Smooth muscle cell (in vitro differentiated cells): ENCODE measurements at regions not wholly inside any gene's neighbourhood (a gene's known extent, or its start where the extent isn't known, plus 50 kb on each side); places are given as distances from the start of the nearest gene placed in this dataset.
A peak's percentile ranks its signal among the peaks of the same experiment; 100 is the strongest.

ENCODE experiments used
- DNase-seq: peaks from one replicate; lab custom pipeline; 2025; ENCODE audit not compliant: unreplicated experiment; lab: John Stamatoyannopoulos, UW
- H2AFZ ChIP-seq: fragments of 200-600 bp; sonication (generic); 2 replicates; pipeline ENCODE4 v1.6.0; 2016; ENCODE audit warnings: antibody characterized with exemption, low read depth, mild to moderate bottlenecking
- H3F3A ChIP-seq: fragments of 200-600 bp; sonication (generic); 2 replicates; pipeline ENCODE4 v1.6.0; 2017; ENCODE audit warnings: antibody characterized with exemption, low read depth
- H3K27ac ChIP-seq: fragments of 200-600 bp; sonication (generic); 2 replicates; pipeline ENCODE4 v1.5.1; 2016; ENCODE audit warnings: low read depth, mild to moderate bottlenecking
- H3K27me3 ChIP-seq: fragments of 200-600 bp; sonication (generic); 2 replicates; pipeline ENCODE4 v1.6.1; 2016; ENCODE audit warnings: low read depth, mild to moderate bottlenecking
- H3K36me3 ChIP-seq: fragments of 200-600 bp; sonication (generic); 2 replicates; pipeline ENCODE4 v1.5.1; 2016; ENCODE audit warnings: low read depth
- H3K4me1 ChIP-seq: fragments of 200-600 bp; sonication (generic); 2 replicates; pipeline ENCODE4 v1.5.1; 2016; ENCODE audit warnings: low read depth
- H3K4me2 ChIP-seq: fragments of 200-600 bp; sonication (generic); 2 replicates; pipeline ENCODE4 v1.6.0; 2016; ENCODE audit warnings: mild to moderate bottlenecking
- H3K4me3 ChIP-seq: fragments of 200-600 bp; sonication (generic); 2 replicates; pipeline ENCODE4 v1.5.1; 2016; ENCODE audit warnings: mild to moderate bottlenecking
- H3K79me2 ChIP-seq: fragments of 200-600 bp; sonication (generic); 2 replicates; pipeline ENCODE4 v1.6.0; 2016; ENCODE audit warnings: low read depth, mild to moderate bottlenecking
- H3K9ac ChIP-seq: fragments of 200-600 bp; sonication (generic); 2 replicates; pipeline ENCODE4 v1.6.0; 2016; ENCODE audit warnings: low read depth
- H3K9me3 ChIP-seq: fragments of 200-600 bp; sonication (generic); replicated peaks from 2 replicates; pipeline ENCODE4 v1.5.1; 2016; ENCODE audit warnings: low read depth
- H4K20me1 ChIP-seq: fragments of 200-600 bp; sonication (generic); 2 replicates; pipeline ENCODE4 v1.6.0; 2016; ENCODE audit warnings: low read depth
- WGBS: methylation state at CpG from one replicate; pipeline ENCODE4 v1.1.7; 2016; ENCODE audit warnings: low lambda C conversion rate; 5-methylcytosine and 5-hydroxymethylcytosine counted together
- TF ChIP-seq, protein P1 (sequence below): fragments of 200-600 bp; sonication (generic); IDR thresholded peaks from 2 replicates; pipeline ENCODE4 v1.5.1; 2017; ENCODE audit warnings: borderline replicate concordance, mild to moderate bottlenecking, antibody characterized with exemption; ENCODE audit not compliant: insufficient read depth, poor library complexity, severe bottlenecking

DNA sequence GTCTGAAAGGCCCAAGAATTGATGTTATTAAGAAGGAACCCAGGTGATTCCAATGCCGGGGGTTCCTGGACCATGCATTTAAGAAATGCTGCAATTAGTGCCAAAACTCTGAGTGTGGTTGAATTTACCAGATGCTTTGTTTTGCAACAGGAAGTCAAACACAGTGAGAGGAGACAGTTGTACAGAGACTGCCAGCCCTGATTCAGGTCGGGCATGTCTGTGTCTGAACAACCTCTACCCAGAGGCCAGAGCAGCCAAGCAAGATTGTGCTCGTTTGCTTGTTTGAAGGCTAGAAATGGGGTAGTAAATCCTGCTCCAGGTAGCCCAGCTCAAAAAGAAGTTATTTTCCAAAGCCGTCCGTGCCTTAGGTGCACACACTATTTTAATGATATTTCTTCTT is 412.4 kb upstream of the ERCC4 start:
- Histone ChIP-seq H4K20me1 (no peaks in the 10 kb centered on the region), H3K4me3 (no peak overlapping the region), H3K79me2 (no peaks in the 10 kb centered on the region), H3K36me3 (no peaks in the 10 kb centered on the region), H3K27me3 (no peaks in the 10 kb centered on the region), H3K9me3 (no peaks in the 10 kb centered on the region), H3K4me1 (no peaks in the 10 kb centered on the region), H3K4me2 (no peak overlapping the region), H2AFZ (no peak overlapping the region), H3K9ac (no peak overlapping the region), H3F3A (no peaks in the 10 kb centered on the region), H3K27ac (no peak overlapping the region)
- no peak for DNase-seq
- 87% methylated on average over 5 of the region's 5 CpGs for WGBS
- TF ChIP-seq, protein P1, sequence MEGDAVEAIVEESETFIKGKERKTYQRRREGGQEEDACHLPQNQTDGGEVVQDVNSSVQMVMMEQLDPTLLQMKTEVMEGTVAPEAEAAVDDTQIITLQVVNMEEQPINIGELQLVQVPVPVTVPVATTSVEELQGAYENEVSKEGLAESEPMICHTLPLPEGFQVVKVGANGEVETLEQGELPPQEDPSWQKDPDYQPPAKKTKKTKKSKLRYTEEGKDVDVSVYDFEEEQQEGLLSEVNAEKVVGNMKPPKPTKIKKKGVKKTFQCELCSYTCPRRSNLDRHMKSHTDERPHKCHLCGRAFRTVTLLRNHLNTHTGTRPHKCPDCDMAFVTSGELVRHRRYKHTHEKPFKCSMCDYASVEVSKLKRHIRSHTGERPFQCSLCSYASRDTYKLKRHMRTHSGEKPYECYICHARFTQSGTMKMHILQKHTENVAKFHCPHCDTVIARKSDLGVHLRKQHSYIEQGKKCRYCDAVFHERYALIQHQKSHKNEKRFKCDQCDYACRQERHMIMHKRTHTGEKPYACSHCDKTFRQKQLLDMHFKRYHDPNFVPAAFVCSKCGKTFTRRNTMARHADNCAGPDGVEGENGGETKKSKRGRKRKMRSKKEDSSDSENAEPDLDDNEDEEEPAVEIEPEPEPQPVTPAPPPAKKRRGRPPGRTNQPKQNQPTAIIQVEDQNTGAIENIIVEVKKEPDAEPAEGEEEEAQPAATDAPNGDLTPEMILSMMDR = no peak

DNA sequence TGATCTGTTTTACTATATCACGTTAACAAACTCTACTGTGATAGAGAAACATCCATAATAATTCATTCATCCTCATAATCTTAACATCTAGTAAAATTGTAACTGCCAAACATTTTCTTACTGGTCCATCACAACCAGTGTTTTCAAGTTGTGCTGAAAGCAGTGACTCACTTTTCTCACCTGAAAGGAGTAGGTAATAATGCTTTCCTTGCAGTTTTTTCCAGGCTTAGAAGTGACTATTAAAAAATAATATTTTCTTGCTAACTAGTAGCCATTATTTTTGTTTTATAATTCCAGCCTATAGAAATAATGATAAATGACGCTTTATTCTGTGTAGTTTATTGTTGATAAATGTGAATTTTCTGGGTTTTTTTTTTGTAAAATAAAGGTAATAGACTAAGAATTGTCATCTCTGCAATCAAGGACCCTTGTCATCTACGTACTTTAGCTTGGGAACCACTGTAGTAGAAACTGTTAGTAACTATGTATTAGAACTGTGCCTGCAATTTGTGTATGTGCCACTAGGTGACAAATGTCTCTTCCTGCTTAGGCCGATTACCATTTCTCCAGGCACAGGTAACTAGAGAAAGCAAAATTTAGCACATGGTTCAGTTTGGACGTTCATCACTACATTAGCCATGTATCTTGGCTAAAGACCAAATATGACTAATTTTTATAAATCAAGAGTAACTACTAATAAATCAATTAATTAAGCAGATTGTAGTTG is 409.4 kb upstream of the ERCC4 start:
- H3K4me2 ChIP-seq = no peak overlapping the region
- H3K36me3 ChIP-seq = no peaks in the 10 kb centered on the region
- H3F3A ChIP-seq = no peaks in the 10 kb centered on the region
- no peak for DNase-seq
- WGBS = 79% methylated on average over 5 of the region's 5 CpGs
- H3K27me3 ChIP-seq = no peaks in the 10 kb centered on the region
- H3K27ac ChIP-seq = no peak overlapping the region
- H3K9ac ChIP-seq = no peak overlapping the region
- no peaks in the 10 kb centered on the region for H3K79me2 ChIP-seq
- H2AFZ ChIP-seq = no peak overlapping the region
- no peaks in the 10 kb centered on the region for H3K9me3 ChIP-seq
- no peak overlapping the region for H3K4me3 ChIP-seq
- no peaks in the 10 kb centered on the region for H4K20me1 ChIP-seq
- no peaks in the 10 kb centered on the region for H3K4me1 ChIP-seq
- TF ChIP-seq, protein P1 = peak; percentile 20

DNA sequence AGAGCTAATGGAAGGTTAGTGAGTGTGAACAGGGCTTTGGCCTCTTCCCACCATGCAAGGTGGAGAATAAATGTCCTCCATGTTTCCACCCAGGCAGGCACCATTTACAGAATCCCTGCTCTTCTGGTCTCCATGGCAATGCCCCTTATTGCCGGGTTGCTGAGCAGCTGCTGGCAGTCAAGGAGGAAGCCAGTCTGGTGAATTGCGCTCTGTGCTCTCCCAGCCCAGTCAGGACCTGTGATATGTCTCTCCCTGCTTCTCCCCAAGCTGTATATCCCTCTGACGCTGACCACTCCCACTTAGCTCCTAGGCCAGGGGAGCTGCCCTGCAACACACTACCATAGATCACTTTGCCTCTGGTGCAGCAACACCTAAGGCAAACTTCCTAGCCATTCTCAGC is 402.1 kb upstream of the ERCC4 start:
- H3K4me1 ChIP-seq = peaks cover 4% of the 10 kb centered on the region
- DNase-seq = no peak
- H3K79me2 ChIP-seq = no peaks in the 10 kb centered on the region
- H2AFZ ChIP-seq = no peak overlapping the region
- WGBS = 97% methylated on average over 3 of the region's 3 CpGs
- H3K36me3 ChIP-seq = no peaks in the 10 kb centered on the region
- no peaks in the 10 kb centered on the region for H3F3A ChIP-seq
- H3K9me3 ChIP-seq = no peaks in the 10 kb centered on the region
- H3K4me3 ChIP-seq = no peak overlapping the region
- H4K20me1 ChIP-seq = no peaks in the 10 kb centered on the region
- no peak overlapping the region for H3K9ac ChIP-seq
- H3K4me2 ChIP-seq = no peak overlapping the region
- no peaks in the 10 kb centered on the region for H3K27me3 ChIP-seq
- TF ChIP-seq, protein P1 = no peak
- no peak overlapping the region for H3K27ac ChIP-seq

DNA sequence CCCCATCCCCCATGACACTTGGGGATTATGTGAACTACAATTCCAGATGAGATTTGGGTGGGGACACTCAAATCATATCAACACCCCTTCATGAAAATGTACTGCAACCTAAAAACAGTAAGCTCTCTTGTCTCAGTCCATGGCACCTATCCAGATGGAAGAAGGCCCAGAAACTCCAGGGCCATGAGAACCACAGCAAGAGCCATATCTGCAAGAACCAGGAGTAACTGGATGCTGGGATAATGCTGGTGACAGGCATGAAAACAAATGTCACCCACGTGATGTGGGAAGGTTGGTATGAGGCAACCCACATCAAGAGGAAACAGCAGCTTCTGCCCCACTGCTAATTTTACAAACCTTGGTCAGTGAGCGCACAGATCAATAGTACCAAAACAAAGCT is 400.1 kb upstream of the ERCC4 start:
- Histone ChIP-seq H3K79me2 (no peaks in the 10 kb centered on the region), H3K9me3 (no peaks in the 10 kb centered on the region), H3K4me2 (no peak overlapping the region), H3K9ac (no peak overlapping the region), H3K4me1 (peaks cover 4% of the 10 kb centered on the region), H3K36me3 (no peaks in the 10 kb centered on the region), H3K27ac (no peak overlapping the region), H4K20me1 (no peaks in the 10 kb centered on the region), H3K4me3 (no peak overlapping the region), H3K27me3 (no peaks in the 10 kb centered on the region), H2AFZ (no peak overlapping the region), H3F3A (no peaks in the 10 kb centered on the region)
- WGBS = 90% methylated on average over 2 of the region's 2 CpGs
- no peak for DNase-seq
- TF ChIP-seq, protein P1 = no peak
